Tibial nerve (tissue), 4 donors: ENCODE measurements at regions not wholly inside any gene's neighbourhood (a gene's known extent, or its start where the extent isn't known, plus 50 kb on each side); places are given as distances from the start of the nearest gene placed in this dataset.

ENCODE experiments used
- CTCF ChIP-seq, 5 experiments: fragments of 200-600 bp in 3 of 5; fragments of 450-650 bp in 2 of 5; sonication (generic) in 3 of 5; IDR thresholded peaks; one replicate each; pipeline ENCODE4 v1.5.1; 2016 to 2019; ENCODE audit warnings: antibody characterized with exemption in 5 of 5, mild to moderate bottlenecking in 3 of 5, moderate library complexity in 2 of 5
- EP300 ChIP-seq, 2 donors: sonication (generic); formaldehyde crosslinking; IDR thresholded peaks; one replicate each; pipeline ENCODE4 v1.6.1; 2017; ENCODE audit warnings: antibody characterized with exemption in 2 of 2, mild to moderate bottlenecking in 1 of 2
- POLR2A ChIP-seq, 2 donors: fragments of 450-650 bp; IDR thresholded peaks; one replicate each; pipeline ENCODE4 v1.6.1; 2017; ENCODE audit warnings: antibody characterized with exemption in 2 of 2, mild to moderate bottlenecking in 2 of 2, moderate library complexity in 2 of 2

GRCh38 chr9:90310521-90310876 lies 332.1 kb downstream of the DIRAS2 start:
- TF ChIP-seq CTCF (IDR thresholded peaks at IDR 0.05) (no peak), POLR2A (IDR thresholded peaks at IDR 0.05) (no peak), EP300 (IDR thresholded peaks at IDR 0.05) (no peak)
